ENCODE measurements at regions not wholly inside any gene's neighbourhood (a gene's known extent, or its start where the extent isn't known, plus 50 kb on each side); places are given as distances from the start of the nearest gene placed in this dataset.
"Not testable (repeated sequence)": the region's sequence is repeated elsewhere in the genome, so short reads cannot be mapped to it uniquely, and the experiment has no call there.

GRCh38 chr4:33062155-33062806 is 2342.1 kb downstream of the PCDH7 start:
- no peak for DNase-seq

DNA sequence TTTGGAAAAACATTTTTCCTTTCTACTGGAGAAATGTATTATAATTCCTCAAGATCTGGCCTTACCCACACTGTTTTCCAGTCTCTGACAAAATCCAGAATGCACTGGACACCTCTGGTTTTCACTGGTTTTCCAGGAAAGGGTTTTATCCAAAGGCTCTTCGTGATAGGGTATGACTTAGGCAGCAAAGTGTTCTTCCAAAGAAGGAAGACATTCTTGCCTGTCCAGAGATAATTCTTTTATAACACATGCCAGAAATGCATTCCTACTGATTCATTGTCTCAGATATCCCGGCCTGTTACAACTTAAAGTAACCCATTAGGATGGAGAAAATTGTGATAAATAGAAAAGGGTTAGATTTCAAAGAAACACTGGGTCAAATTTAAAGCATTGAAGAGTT is 2343.1 kb downstream of the PCDH7 start:
- DNase-seq = no peak

DNA sequence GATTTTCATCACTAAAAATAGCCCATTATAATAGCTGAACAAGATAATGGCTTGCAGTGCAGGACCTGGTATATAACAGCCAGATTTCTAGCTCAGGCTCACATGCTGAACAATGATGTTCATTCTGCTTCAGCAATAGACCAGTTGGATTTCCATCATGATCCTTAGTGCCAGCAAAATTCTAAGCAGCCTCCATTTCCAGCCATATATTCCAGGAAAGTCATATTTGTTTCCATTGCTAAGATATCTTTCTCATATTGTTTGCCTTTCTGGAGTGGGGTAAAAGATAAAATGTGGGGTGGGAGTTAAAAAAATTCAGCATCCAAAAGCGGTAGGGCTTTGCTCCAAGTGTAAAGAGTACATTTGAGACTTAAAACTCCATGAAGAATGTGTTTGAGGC is 2344.1 kb downstream of the PCDH7 start:
- no peak for DNase-seq

DNA sequence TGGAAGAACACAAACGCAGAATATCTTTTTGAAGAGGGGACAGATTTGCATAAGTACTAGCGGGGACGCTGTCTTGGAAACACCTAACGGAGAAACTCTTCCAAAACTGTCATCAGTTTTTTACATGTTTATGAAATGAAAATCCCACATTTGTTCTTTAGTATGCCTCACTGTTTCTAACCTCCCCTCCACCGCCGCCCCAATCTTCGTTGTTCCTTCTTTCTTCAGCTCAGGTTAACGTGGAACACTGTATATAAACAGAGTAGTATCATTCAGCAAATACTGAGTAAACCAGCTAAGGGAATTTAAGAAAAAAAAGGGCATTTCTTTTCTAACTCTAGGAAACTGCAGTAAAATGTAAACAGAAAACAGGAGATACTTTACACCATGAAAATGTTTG is 2345.6 kb downstream of the PCDH7 start:
- DNase-seq = no peak

DNA sequence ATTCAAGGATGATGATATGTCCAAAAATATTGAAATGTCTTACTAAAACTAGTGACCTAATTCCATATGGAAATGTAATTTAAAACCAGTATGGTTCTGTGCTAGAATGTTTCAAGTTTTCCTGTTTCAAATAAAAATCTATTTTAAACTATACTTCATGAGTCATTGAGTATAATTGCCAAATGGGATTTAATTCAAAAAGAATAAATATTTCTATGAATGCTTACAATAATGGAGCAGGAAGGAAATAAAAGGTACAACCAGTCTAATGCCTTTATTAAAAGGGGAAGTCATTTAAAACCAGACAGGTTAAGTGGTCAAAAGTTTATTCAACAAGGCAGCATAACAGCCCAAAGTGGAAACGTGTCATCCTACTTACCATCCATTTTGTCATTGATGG is 2347.1 kb downstream of the PCDH7 start:
- DNase-seq = no peak

- no peak for DNase-seq
These were observed 2348.4 kb downstream of the PCDH7 start for GRCh38 chr4:33068539-33068938.

- DNase-seq = no peak
These were observed 2351.4 kb downstream of the PCDH7 start for GRCh38 chr4:33071535-33071934.

DNA sequence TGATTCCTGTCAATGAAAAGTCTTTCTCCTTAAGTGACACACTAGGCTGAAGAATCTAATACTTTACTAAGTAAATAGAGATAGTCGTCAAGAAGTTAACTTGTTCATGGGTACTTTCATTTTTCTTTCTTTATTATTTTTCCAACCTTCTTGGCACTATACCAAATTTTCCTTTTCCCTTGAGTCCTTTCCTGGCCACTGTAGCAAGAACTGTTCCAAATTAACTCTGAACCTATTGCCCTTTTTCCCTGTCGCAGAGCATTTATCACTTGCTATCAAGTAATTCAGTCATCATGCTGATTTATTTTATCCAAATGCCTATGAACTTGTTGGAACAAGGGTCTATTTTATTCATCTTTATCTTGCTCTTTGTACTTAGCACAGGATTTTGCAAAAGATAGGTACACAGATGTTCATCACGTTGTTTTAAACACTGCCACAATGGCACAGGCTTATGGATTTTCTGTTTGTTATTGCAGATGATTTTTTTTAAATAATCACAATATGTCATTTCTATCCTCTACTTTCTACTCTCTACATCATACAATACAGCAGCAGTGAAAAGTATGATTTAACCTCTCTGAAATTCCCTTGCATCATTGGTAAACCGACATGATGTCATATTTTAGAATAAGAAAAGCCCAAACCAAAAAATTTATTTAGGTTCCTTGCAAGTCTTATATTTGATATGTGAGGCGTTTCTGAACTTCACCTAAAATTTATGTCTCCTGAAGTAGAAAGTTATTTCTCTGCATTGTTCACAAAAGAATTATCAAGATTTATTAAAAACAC is 2352.3 kb downstream of the PCDH7 start:
- DNase-seq = no peak

- DNase-seq = no peak
These were observed 2353.6 kb downstream of the PCDH7 start for GRCh38 chr4:33073811-33074210.

- DNase-seq = no peak
These were observed 2358.0 kb downstream of the PCDH7 start for GRCh38 chr4:33078145-33078544.

DNA sequence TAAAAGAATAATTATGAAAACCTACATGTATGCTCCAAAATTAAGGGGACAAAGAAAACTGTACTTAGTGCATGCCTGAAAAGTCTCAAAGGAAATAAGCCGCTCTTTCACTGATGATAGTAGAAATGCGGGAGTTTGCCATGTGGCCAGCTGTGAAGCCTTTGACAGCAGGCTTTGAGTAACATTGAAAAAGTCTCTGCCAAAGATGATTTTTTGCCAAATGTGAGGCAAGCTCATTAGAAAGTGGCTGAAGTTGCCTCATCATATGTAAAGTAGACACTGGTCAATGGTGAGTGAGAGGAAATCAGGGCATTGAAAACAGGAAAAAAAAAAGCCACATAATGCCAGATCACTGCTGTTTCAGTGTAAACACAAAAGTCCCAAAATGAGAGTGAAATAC is 2360.1 kb downstream of the PCDH7 start:
- no peak for DNase-seq

DNA sequence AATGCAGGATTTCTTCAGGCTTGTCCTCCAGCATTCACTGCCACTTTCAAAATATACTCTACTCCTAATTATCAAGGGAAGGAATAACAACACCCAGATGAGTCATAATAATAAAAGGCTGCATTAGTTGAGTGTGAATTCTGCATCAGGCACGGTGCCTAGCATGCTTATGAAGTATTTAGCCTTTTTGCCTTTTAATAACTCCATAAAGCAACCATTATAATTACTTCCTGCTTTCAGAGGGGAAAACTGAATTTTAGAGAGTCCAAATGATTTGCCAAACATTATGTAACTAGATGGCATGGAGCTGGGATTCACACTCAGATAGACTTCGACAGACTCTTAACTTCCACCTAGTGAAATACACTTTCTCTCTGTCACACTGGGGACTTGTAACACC is 2365.5 kb downstream of the PCDH7 start:
- DNase-seq = no peak

GRCh38 chr4:33086331-33086925 is 2366.3 kb downstream of the PCDH7 start:
- no peak for DNase-seq

- no peak for DNase-seq
These were observed 2368.5 kb downstream of the PCDH7 start for GRCh38 chr4:33088713-33089112.

DNA sequence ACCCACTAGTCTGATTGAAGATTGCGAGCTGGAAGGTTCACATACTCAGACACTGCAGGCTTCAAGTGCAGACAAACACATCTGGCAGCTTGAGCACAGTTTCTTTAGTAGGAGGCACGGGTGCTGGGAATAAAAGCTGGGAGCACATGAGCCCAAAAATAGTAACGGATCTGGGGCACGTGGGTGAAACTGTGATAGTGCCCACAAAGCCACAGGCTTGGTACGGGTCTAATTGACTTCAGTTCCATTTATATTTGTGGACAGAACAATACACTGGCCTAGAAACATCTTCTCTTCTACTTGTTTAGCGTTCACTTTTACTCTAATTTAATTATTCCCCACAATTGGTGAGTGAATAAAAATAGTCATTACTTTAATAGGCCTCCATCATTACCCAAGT is 2370.7 kb downstream of the PCDH7 start:
- no peak for DNase-seq

GRCh38 chr4:33091961-33092360 is 2371.8 kb downstream of the PCDH7 start:
- DNase-seq = no peak

GRCh38 chr4:33104273-33104672 is 2384.1 kb downstream of the PCDH7 start:
- DNase-seq = no peak

DNA sequence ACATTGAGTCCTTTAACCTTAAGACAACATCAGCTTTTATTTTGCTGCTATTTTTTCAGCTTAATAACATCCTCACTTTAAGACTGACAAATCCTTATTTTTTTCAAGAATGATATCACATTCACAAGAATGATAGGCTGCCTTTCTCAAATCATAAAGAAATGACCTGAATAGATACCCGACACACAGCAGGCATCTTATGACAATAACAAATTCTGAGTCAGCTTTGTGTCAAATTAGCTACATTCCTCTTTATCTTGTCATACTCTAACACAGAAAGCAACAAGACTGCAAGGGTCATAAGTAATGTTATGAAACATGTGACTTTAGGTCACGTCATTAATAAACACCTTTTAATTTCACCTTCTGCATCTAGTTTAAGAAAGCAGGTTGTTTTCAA is 2387.6 kb downstream of the PCDH7 start:
- DNase-seq = no peak

GRCh38 chr4:33111117-33111516 is 2390.9 kb downstream of the PCDH7 start:
- DNase-seq = no peak

GRCh38 chr4:33116871-33117270 is 2396.7 kb downstream of the PCDH7 start:
- no peak for DNase-seq

GRCh38 chr4:33126002-33126401 is 2405.8 kb downstream of the PCDH7 start:
- DNase-seq = no peak

- not testable (repeated sequence) for DNase-seq
These were observed 2410.5 kb downstream of the PCDH7 start for GRCh38 chr4:33130662-33131061.

DNA sequence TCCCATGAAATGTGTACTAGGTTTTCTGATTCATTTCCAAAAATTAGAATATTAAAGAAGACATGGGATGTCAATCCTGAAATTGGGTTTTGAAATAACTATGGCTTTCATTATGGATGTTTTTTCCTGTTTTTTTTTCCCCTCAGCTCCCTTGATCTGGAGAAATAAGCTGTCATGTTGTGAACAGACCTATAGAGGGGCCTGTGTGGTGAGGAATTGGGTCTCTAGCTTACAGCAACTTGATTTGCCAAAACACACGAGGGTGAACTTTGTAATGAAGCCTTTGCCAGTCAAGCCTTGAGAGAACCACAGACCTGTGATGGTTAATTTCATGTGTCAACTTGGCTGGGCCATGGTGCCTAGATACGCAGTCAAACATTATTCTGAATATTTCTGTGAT is 2413.6 kb downstream of the PCDH7 start:
- no peak for DNase-seq

- DNase-seq = no peak
These were observed 2414.2 kb downstream of the PCDH7 start for GRCh38 chr4:33134366-33134765.
